ENCODE measurements at regions not wholly inside any gene's neighbourhood (a gene's known extent, or its start where the extent isn't known, plus 50 kb on each side); places are given as distances from the start of the nearest gene placed in this dataset.

DNA sequence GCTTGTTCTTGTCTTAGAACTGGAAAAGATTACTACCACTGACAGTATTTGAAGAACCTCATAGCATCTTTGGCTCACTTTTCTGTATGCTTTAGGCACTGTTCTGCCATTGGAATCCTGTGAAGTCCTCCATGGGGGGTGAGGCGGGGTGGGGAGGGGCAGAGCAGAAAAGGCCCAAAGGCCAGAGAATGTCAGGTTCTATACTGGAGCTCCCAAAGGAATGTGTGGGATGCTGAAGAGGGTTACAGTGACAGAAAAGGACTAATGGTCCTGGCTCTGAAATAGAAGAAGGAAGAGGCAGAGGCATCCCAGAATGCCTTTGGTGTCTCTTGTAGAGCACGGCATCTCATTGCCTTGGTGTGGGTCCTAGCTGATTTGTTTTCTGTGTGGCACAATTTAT is 141.9 kb downstream of the HAUS1 start (continued):
- TF ChIP-seq RNF2 (IDR thresholded peaks at IDR 0.05; ENCODE audit: borderline replicate concordance, low read depth, low read length, missing control alignments, poor library complexity, severe bottlenecking) (no peak), CTBP2 (IDR thresholded peaks at IDR 0.05; ENCODE audit: borderline replicate concordance, insufficient read depth, insufficient read length, low read length) (no peak), SRF (IDR thresholded peaks at IDR 0.05; ENCODE audit: low read depth, low read length) (no peak), KDM4A (IDR thresholded peaks at IDR 0.05; ENCODE audit: low read depth, low read length, severe bottlenecking) (no peak)

All from H1 (cell line).